GM12873 (cell line): ENCODE measurements at regions not wholly inside any gene's neighbourhood (a gene's known extent, or its start where the extent isn't known, plus 50 kb on each side); places are given as distances from the start of the nearest gene placed in this dataset.

Experiments used
- CTCF ChIP-seq: IDR thresholded peaks from 2 replicates; pipeline ENCODE4 v1.5.1; 2012; ENCODE audit warnings: low read depth, mild to moderate bottlenecking, moderate library complexity, low read length, control low read depth; ENCODE audit not compliant: insufficient read depth; ENCODE audit errors: missing control alignments

- no peak for TF ChIP-seq CTCF
These were observed 244.1 kb upstream of the IRF2BP2 start for GRCh38 chr1:234853906-234854644.

- TF ChIP-seq CTCF = no peak
These were observed 242.7 kb upstream of the IRF2BP2 start for GRCh38 chr1:234852659-234853058.

DNA sequence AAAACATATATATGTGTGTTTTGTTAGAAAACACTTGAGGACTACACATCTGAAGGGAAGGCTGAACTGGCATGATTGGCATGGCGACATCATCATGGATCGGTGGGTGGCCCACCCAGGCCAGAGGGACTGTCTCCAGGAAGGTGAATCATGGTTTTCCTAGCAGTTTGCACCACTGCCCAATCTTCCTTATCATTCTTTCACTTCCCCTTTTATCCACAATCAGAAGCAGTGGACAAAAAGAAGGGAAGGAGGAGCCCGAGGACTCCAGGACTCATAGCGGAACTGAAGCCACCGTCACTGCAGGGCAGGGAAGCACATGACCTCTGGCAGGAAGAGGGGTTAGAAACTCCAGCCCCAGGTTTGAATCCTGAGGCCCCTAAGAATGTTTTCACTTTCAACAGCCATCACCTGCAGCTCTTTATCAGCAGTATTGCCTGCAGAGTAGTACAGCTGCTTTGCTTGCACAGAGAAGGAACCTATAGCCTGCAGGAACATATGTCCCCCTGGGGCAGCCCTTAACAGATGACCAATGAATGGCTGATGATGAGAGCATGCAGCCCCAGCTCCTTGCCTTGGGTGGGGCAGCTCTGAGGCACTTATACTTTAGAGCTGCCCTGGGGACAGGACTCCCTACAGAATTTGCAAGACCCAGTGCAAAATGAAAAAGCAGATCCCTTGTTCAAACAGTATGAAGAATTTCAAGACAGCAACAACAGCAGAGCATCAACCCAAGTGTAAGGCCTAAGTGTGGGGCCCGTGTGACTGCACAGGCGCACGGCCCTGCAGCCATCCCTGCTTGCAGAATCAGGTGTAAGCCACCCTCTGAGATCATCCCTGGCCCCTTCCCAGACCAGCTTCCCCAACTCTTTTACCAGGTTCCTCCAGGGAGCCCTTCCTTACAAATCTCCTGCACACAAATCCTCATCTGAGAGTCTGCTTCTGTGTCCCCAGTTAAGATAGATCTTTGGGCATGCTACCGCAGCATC is 241.8 kb upstream of the IRF2BP2 start:
- no peak for TF ChIP-seq CTCF

DNA sequence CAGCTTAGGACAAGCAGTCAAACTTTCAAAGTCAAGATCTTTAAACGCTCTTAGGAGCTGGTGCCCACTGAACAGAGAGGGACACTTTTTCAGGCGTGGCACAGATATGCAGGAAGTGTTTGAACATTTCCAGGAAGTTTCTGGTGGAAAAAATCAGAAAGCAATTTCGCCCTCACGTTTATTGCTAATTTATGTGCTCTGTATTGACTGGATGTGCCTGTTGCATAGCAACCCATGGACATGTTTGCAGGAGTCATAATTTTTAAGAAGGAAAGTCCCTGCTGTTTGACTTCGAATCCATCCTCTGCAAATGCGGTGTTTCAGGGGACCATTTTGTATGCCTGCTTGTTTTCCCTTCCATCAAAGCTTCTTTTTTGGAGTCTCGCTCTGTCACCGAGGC is 239.9 kb upstream of the IRF2BP2 start:
- TF ChIP-seq CTCF = no peak

GRCh38 chr1:234848972-234849649 is 239.1 kb upstream of the IRF2BP2 start:
- TF ChIP-seq CTCF = no peak

DNA sequence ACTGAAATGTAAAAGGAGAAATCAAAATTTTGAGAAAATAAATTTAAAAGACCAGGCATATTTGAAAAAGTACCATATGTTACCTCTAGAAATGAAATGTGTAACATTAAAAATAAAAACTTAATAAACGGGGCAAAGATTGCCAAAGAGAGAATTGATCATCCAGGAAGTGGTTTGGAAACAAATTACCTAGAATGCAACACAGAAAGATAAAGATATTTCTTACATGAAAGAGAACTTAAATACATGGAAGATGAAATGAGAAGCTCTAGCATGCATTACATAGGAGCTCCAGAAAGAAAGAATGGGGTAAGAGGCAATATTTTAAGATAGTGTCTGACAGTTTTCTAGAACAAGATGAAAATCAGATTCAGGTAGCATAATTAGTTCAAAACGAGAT is 235.9 kb upstream of the IRF2BP2 start:
- TF ChIP-seq CTCF = no peak

GRCh38 chr1:234845097-234845660 is 235.2 kb upstream of the IRF2BP2 start:
- TF ChIP-seq CTCF = no peak
